IMR-90 (cell line): ENCODE measurements at regions not wholly inside any gene's neighbourhood (a gene's known extent, or its start where the extent isn't known, plus 50 kb on each side); places are given as distances from the start of the nearest gene placed in this dataset.

Experiments used
- ATAC-seq: fragments of 200-7000 bp; cut with Tn5 transposase; 2 replicates; pipeline ENCODE4 v1.9.1; 2020; ENCODE audit warnings: low read depth, mild to moderate bottlenecking, moderate library complexity
- BruUV-seq: library from RNA; stranded (reverse); fragments of 400-500 nt; replicated peaks from 2 replicates; lab custom pipeline; 2021; lab: Mats Ljungman, UMichigan
- CTCF ChIA-PET: fragments of 300-600 bp; formaldehyde crosslinking; extraction: SDS; loops from one replicate; lab custom pipeline; 2021; ENCODE audit warnings: antibody characterized with exemption; lab: Yijun Ruan, JAX
- POLR2A ChIA-PET: fragments of 300-600 bp; sonication (Branson Sonifier 250); formaldehyde crosslinking; loops from one replicate; lab custom pipeline; 2022; ENCODE audit warnings: antibody characterized with exemption; ENCODE audit not compliant: unreplicated experiment; lab: Charles Lee
- DNase-seq: peaks from one replicate; pipeline ENCODE4 v3.0.0; 2013
- H2AFZ ChIP-seq: replicated peaks from 2 replicates; pipeline ENCODE3; 2013; ENCODE audit warnings: low read length, mild to moderate bottlenecking; ENCODE audit not compliant: poor library complexity
- H2AK5ac ChIP-seq: 2 replicates; pipeline ENCODE4 v1.6.1; 2013; ENCODE audit warnings: low read depth, low read length, inconsistent platforms
- H2AK9ac ChIP-seq: replicated peaks from 2 replicates; pipeline ENCODE3; 2013; ENCODE audit warnings: mild to moderate bottlenecking, low read depth, low read length, moderate library complexity; ENCODE audit not compliant: poor library complexity
- H2BK120ac ChIP-seq: 2 replicates; pipeline ENCODE4 v1.6.1; 2013; ENCODE audit warnings: low read depth, low read length, inconsistent platforms
- H2BK15ac ChIP-seq: 3 replicates; pipeline ENCODE4 v1.6.1; 2013; ENCODE audit warnings: low read depth, low read length, inconsistent platforms
- H2BK20ac ChIP-seq: 2 replicates; pipeline ENCODE4 v1.6.1; 2013; ENCODE audit warnings: low read depth, mild to moderate bottlenecking, inconsistent platforms, low read length, moderate library complexity
- H2BK5ac ChIP-seq: 2 replicates; pipeline ENCODE4 v1.6.1; 2013; ENCODE audit warnings: mild to moderate bottlenecking, low read depth, low read length, inconsistent platforms; ENCODE audit not compliant: poor library complexity, severe bottlenecking
- H3K14ac ChIP-seq: replicated peaks from 2 replicates; pipeline ENCODE4 v1.6.1; 2013; ENCODE audit warnings: low read depth, low read length, inconsistent platforms
- H3K18ac ChIP-seq: 2 replicates; pipeline ENCODE4 v1.6.1; 2013; ENCODE audit warnings: low read depth, low read length, control low read depth
- H3K23ac ChIP-seq: 2 replicates; pipeline ENCODE4 v1.6.1; 2013; ENCODE audit warnings: low read depth, low read length, inconsistent platforms
- H3K27ac ChIP-seq: 2 replicates; pipeline ENCODE4 v1.5.1; 2013; ENCODE audit warnings: mild to moderate bottlenecking, control low read depth, low read length; ENCODE audit not compliant: insufficient read depth
- H3K27me3 ChIP-seq: 2 replicates; pipeline ENCODE4 v1.6.1; 2013; ENCODE audit warnings: low read length; ENCODE audit not compliant: control insufficient read depth, insufficient read depth
- H3K36me3 ChIP-seq: 2 replicates; pipeline ENCODE4 v1.6.1; 2013; ENCODE audit warnings: low read length, mixed read lengths; ENCODE audit not compliant: control insufficient read depth, insufficient read depth
- H3K4ac ChIP-seq: 2 replicates; pipeline ENCODE4 v1.6.1; 2013; ENCODE audit warnings: low read depth, low read length, inconsistent platforms
- H3K4me1 ChIP-seq: 2 replicates; pipeline ENCODE4 v1.6.1; 2013; ENCODE audit warnings: low read length, mixed read lengths; ENCODE audit not compliant: control insufficient read depth, insufficient read depth
- H3K4me2 ChIP-seq: 2 replicates; pipeline ENCODE4 v1.6.1; 2013; ENCODE audit warnings: low read depth, mild to moderate bottlenecking, control low read depth, low read length, moderate library complexity
- H3K4me3 ChIP-seq: 2 replicates; pipeline ENCODE4 v1.5.1; 2013; ENCODE audit warnings: low read depth, mild to moderate bottlenecking, control low read depth, low read length, moderate library complexity; ENCODE audit not compliant: insufficient read depth
- H3K56ac ChIP-seq: 2 replicates; pipeline ENCODE4 v1.6.1; 2013; ENCODE audit warnings: low read length, inconsistent platforms; ENCODE audit not compliant: insufficient read depth; ENCODE audit errors: extremely low read depth
- H3K79me1 ChIP-seq, 2 experiments: 2 replicates each; pipeline ENCODE4 v1.6.1; 2013; ENCODE audit warnings: low read length in 2 of 2, inconsistent platforms in 1 of 2, low read depth in 1 of 2
- H3K9ac ChIP-seq: 2 replicates; pipeline ENCODE4 v1.6.1; 2013; ENCODE audit warnings: low read depth, low read length, control low read depth
- H3K9me1 ChIP-seq: 2 replicates; pipeline ENCODE4 v1.6.1; 2013; ENCODE audit warnings: low read length, inconsistent platforms; ENCODE audit not compliant: insufficient read depth
- H3K9me3 ChIP-seq: 2 replicates; pipeline ENCODE4 v1.6.1; 2013; ENCODE audit warnings: low read length; ENCODE audit not compliant: control insufficient read depth, insufficient read depth
- H4K20me1 ChIP-seq: 2 replicates; pipeline ENCODE4 v1.6.1; 2013; ENCODE audit warnings: low read length, inconsistent platforms; ENCODE audit not compliant: insufficient read depth
- H4K5ac ChIP-seq: 2 replicates; pipeline ENCODE4 v1.6.1; 2013; ENCODE audit warnings: mild to moderate bottlenecking, low read depth, low read length, control low read depth
- H4K8ac ChIP-seq, 2 experiments: 2 replicates each; pipeline ENCODE4 v1.6.1; 2013; ENCODE audit warnings: low read depth in 2 of 2, low read length in 2 of 2, control low read depth in 1 of 2, inconsistent platforms in 1 of 2
- H4K91ac ChIP-seq: 2 replicates; pipeline ENCODE4 v1.6.1; 2013; ENCODE audit warnings: low read depth, low read length, inconsistent platforms; ENCODE audit not compliant: insufficient read depth
- BHLHE40 ChIP-seq: fragments of 150-350 bp; IDR thresholded peaks from 2 replicates; pipeline ENCODE4 v1.6.1; 2016; ENCODE audit warnings: mild to moderate bottlenecking, low read depth, low read length
- CEBPB ChIP-seq: IDR thresholded peaks from 2 replicates; pipeline ENCODE4 v1.6.1; 2012; ENCODE audit warnings: low read depth, low read length, improper control_type of control experiment
- CHD1 ChIP-seq: IDR thresholded peaks from 2 replicates; pipeline ENCODE4 v1.6.1; 2012; ENCODE audit warnings: low read depth, low read length, improper control_type of control experiment
- CTCF ChIP-seq: conservative IDR thresholded peaks from 2 replicates; pipeline ENCODE4 v1.5.1; 2012; ENCODE audit warnings: mild to moderate bottlenecking, low read depth, low read length, improper control_type of control experiment
- FOS ChIP-seq: fragments of 150-350 bp; IDR thresholded peaks from 2 replicates; pipeline ENCODE4 v1.6.1; 2016; ENCODE audit warnings: low read depth, low read length
- MAFK ChIP-seq: IDR thresholded peaks from 2 replicates; pipeline ENCODE4 v1.6.1; 2012; ENCODE audit warnings: low read depth, low read length, improper control_type of control experiment
- MAZ ChIP-seq: IDR thresholded peaks from 2 replicates; pipeline ENCODE4 v1.6.1; 2012; ENCODE audit warnings: low read depth, mild to moderate bottlenecking, low read length, improper control_type of control experiment, moderate library complexity, borderline replicate concordance
- MXI1 ChIP-seq: IDR thresholded peaks from 2 replicates; pipeline ENCODE4 v1.6.1; 2012; ENCODE audit warnings: low read depth, mild to moderate bottlenecking, low read length, moderate library complexity, borderline replicate concordance
- NFE2L2 ChIP-seq: fragments of 150-350 bp; IDR thresholded peaks from 2 replicates; pipeline ENCODE4 v1.6.1; 2016; ENCODE audit warnings: low read depth, mild to moderate bottlenecking, low read length
- POLR2A ChIP-seq: IDR thresholded peaks from 2 replicates; pipeline ENCODE4 v1.6.1; 2012; ENCODE audit warnings: mild to moderate bottlenecking, low read depth, low read length
- RAD21 ChIP-seq: IDR thresholded peaks from 2 replicates; pipeline ENCODE4 v1.6.1; 2012; ENCODE audit warnings: low read length, improper control_type of control experiment
- RCOR1 ChIP-seq: IDR thresholded peaks from 2 replicates; pipeline ENCODE4 v1.6.1; 2012; ENCODE audit warnings: mild to moderate bottlenecking, low read length, improper control_type of control experiment; ENCODE audit not compliant: insufficient replicate concordance
- RFX5 ChIP-seq: IDR thresholded peaks from 2 replicates; pipeline ENCODE4 v1.8.0; 2012; ENCODE audit warnings: low read depth, mild to moderate bottlenecking, low read length, moderate library complexity
- SMC3 ChIP-seq: fragments of 150-350 bp; IDR thresholded peaks from 2 replicates; pipeline ENCODE4 v1.6.1; 2016; ENCODE audit warnings: low read depth, mild to moderate bottlenecking, antibody characterized with exemption, low read length, moderate library complexity
- USF2 ChIP-seq: fragments of 150-350 bp; IDR thresholded peaks from 2 replicates; pipeline ENCODE4 v1.6.1; 2017; ENCODE audit warnings: mild to moderate bottlenecking, antibody characterized with exemption, low read length, low read depth
- WGBS, 2 experiments: methylation state at CpG; one replicate each; pipeline versions ENCODE4 v1.1.5 to v1.1.7; 2013; ENCODE audit warnings: missing lambda C conversion rate in 2 of 2; ENCODE audit not compliant: insufficient read length in 1 of 2; ENCODE audit errors: extremely low coverage in 2 of 2; 5-methylcytosine and 5-hydroxymethylcytosine counted together
- dilution Hi-C: fragments of 300-500 bp; cut with HindIII; formaldehyde crosslinking; loops from one replicate; pipeline ENCODE4 v1.14.3; 2018; ENCODE audit warnings: low sequenced_read_pairs; ENCODE audit not compliant: unreplicated experiment
- in situ Hi-C: fragments of 300-500 bp; cut with MboI; formaldehyde crosslinking; loops from 3 replicates; pipeline ENCODE4 v1.14.3; 2019; ENCODE audit warnings: low sequenced_read_pairs, inconsistent platforms, mixed read lengths
- intact Hi-C: fragments of 100-400 bp; cut with micrococcal nuclease; formaldehyde crosslinking; loops from 2 replicates; pipeline ENCODE4 v1.10.0; 2022
- TF ChIP-seq, protein P1 (sequence below): fragments of 150-350 bp; IDR thresholded peaks from 2 replicates; pipeline ENCODE4 v1.6.1; 2016; ENCODE audit warnings: low read depth, mild to moderate bottlenecking, low read length, moderate library complexity, borderline replicate concordance

- H3K23ac ChIP-seq = no peak overlapping the region
- H2AK5ac ChIP-seq = no peak overlapping the region
- WGBS, 2 experiments = no CpG with 5 or more reads among the region's 2 CpGs
These were observed 194.0 kb upstream of the PLXNA2 start for GRCh38 chr1:208438112-208438699.

More at GRCh38 chr1:208438112-208438699, 194.0 kb upstream of the PLXNA2 start:
- no peak for DNase-seq
- H2BK20ac ChIP-seq = no peak overlapping the region
- TF ChIP-seq MAFK (no peak), CTCF (no peak), FOS (no peak), MXI1 (no peak), RFX5 (no peak), BHLHE40 (no peak), MAZ (no peak), RAD21 (no peak), RCOR1 (no peak), CHD1 (no peak), SMC3 (no peak), POLR2A (no peak), USF2 (no peak), CEBPB (no peak), NFE2L2 (no peak)
- TF ChIP-seq, protein P1, sequence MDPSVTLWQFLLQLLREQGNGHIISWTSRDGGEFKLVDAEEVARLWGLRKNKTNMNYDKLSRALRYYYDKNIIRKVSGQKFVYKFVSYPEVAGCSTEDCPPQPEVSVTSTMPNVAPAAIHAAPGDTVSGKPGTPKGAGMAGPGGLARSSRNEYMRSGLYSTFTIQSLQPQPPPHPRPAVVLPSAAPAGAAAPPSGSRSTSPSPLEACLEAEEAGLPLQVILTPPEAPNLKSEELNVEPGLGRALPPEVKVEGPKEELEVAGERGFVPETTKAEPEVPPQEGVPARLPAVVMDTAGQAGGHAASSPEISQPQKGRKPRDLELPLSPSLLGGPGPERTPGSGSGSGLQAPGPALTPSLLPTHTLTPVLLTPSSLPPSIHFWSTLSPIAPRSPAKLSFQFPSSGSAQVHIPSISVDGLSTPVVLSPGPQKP = no peak
- H3K9me1 ChIP-seq = no peaks in the 10 kb centered on the region
- no peak overlapping the region for H3K4me3 ChIP-seq
- H2BK15ac ChIP-seq = no peak overlapping the region
- no TSS peak for BruUV-seq
- no peak overlapping the region for H2BK5ac ChIP-seq
- no peaks in the 10 kb centered on the region for H3K4me1 ChIP-seq
- ChIA-PET POLR2A (no interaction called here), CTCF (no interaction called here)
- H3K79me1 ChIP-seq = no peaks in the 10 kb centered on the region
- H4K8ac ChIP-seq = no peak overlapping the region
- no peak overlapping the region for H3K9ac ChIP-seq
- H3K4me2 ChIP-seq = no peak overlapping the region
- H4K5ac ChIP-seq = no peak overlapping the region
- dilution Hi-C loops = no loop called here
- ATAC-seq = no peak
- no peak overlapping the region for H3K27ac ChIP-seq
- H3K56ac ChIP-seq = no peak overlapping the region
- no peak overlapping the region for H2BK120ac ChIP-seq
- H3K36me3 ChIP-seq = no peaks in the 10 kb centered on the region
- no peak overlapping the region for H2AFZ ChIP-seq
- no peak overlapping the region for H3K18ac ChIP-seq
- intact Hi-C loops = no loop called here
- no peak overlapping the region for H4K91ac ChIP-seq
- no peak overlapping the region for H3K4ac ChIP-seq
- no peak overlapping the region for H3K14ac ChIP-seq
- H4K20me1 ChIP-seq = no peaks in the 10 kb centered on the region
- no peak overlapping the region for H2AK9ac ChIP-seq
- H3K9me3 ChIP-seq = no peaks in the 10 kb centered on the region
- no peaks in the 10 kb centered on the region for H3K27me3 ChIP-seq
- in situ Hi-C loops = no loop called here
